GM19397 (cell line): ENCODE measurements at regions not wholly inside any gene's neighbourhood (a gene's known extent, or its start where the extent isn't known, plus 50 kb on each side); places are given as distances from the start of the nearest gene placed in this dataset.

Experiments used
- ATAC-seq: cut with Tn5 transposase; IDR thresholded peaks from one replicate; pipeline ENCODE4 v1.9.1; 2021; ENCODE audit warnings: mild to moderate bottlenecking, moderate library complexity; ENCODE audit not compliant: unreplicated experiment

- no peak for ATAC-seq
Measured at GRCh38 chr3:24741506-24741905, 246.9 kb upstream of the THRB start.

DNA sequence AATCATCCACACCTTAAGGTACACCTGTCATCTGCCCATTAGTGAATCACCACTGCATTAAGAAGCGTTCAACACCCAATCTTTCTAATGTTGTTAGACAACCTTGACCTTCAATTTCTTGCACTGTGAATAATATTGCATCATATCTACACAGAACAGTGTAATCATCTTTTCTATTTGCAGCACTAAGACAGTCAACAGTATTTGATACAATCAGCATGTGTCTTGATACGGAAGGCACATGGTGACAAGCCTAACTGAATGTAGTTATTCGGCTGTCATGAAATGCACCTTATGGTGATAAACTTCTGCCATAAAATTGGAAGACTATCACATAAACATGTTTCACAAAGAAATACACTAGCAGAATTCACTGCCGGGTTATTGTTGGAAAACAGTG is 253.9 kb upstream of the THRB start:
- no peak for ATAC-seq

- ATAC-seq, result no peak
Measured at GRCh38 chr3:24751020-24751419, 256.4 kb upstream of the THRB start.

DNA sequence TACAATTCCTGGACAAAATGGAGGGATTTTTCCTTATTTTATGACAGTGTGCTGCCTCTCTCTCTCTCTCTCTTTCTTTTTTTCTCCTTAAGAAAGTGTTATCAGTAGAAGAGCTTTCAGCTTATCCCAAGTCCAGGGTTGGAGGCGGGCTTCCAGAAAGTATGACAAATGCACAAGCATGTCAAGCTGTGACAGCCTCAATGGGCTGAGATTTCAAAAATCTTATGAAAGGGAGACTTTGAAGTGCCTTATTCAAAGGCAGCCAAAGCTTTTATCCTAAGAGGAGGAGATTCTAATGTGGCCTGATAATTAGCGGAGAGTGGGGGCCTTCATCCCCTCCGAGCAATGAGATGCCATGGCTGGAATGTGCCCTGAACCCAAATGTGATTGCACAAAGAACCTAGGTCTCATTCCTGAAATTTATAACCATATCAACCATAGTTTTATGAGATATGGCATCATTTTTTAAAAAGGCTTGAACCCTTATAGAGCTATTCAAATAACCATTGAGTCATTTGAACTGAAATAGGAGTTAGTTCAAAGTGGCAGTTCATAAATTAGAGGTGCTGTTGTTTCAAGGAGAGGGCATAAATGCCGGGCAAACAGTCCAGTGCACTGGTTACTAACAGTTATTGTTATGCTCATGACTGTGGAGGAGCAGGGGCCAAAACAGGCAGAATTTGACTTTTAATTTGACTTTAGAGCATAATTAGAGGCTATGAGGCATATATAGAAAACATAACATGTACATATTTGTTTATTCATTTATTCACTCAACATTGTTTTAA is 261.6 kb upstream of the THRB start:
- no peak for ATAC-seq

GRCh38 chr3:24763393-24763792 is 268.7 kb upstream of the THRB start:
- ATAC-seq, result no peak

DNA sequence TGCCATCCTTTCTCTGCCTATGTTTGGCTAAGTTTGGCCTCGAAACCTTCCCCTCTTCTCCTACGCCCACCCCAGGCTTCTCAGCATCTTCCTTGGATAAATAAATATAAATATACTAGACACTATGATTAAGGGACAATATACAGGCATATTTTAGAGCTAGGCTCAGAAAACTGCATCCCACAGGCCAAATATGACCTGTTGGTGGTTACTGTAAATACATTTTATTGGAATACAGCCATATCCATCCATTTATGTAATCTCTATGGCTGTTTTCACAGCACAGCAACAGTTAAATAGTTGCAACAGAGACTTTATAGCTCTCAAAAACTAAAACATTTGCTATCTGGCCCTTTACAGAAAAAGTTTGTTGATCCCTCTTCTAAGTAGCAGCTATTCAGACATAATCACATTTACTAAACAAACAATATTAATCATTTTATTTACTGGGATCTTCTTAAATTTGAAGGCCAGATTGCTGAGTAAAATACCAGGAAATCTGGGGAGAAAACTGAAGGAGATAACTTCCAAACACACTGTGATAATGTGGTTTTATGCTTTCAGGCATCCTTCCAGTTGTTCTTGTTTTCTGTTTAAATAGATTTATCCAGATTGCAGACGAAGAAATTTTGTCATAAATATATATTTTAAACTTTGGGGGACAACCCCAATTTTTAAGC is 269.7 kb upstream of the THRB start:
- no peak for ATAC-seq

GRCh38 chr3:24765399-24765798 is 270.7 kb upstream of the THRB start:
- no peak for ATAC-seq

- no peak for ATAC-seq
Measured at GRCh38 chr3:24769918-24770317, 275.3 kb upstream of the THRB start.

DNA sequence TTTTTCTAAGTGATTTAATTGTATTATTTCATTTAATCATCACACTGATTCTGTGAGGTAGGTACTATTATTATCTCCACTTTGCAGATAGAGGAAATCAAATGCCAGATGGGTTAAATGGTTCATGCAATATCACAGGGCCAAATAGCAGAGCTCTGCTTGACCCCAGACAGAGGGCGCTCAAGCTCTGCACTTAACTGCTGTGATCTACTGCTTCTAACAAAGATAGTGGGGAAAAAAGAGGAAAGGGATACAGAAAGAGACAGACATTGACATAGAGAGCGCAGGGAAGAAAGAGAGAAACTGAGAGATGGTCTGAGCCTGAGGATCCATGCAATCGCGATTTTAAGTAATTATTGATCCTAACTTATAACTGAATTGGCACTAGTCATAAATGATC is 279.1 kb upstream of the THRB start:
- ATAC-seq, result peak; percentile 71

DNA sequence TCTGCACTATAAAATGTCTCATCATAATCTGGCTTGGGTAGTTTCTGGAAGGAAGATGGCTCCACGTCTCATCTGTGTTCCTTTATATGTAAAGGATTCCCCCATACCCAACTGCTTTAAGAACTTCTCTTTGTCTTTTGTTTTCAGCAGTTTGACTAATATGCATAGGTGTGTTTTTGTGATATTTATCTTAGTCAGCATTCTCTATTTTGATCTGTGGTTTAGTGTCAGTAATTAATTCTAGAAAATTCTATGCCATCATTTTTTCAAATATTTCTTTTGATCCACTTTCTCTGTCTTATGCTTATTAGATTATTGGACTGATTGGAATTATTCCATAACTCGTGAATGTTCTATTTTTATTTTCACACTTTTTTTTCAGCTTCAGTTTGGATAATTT is 286.3 kb upstream of the THRB start:
- no peak for ATAC-seq

DNA sequence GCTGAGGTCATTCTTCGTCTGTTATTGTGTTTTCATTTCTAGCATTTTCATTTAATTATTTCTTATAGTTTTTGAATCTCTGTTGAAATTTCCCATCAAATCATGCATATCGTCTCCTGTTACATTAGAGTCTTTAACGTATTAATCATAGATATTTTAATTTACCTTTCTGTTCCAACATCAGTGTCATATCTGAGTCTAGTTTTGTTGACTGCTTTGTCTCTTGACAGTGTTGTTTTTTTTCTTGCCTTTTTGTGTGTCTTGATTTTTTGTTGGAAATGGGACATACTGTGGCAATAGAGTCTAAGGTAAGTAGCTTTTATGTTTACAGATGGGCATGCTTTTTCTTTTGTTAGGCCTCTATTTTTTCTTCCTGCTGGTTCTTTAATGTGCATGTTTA is 286.8 kb upstream of the THRB start:
- no peak for ATAC-seq

- ATAC-seq, result no peak
Measured at GRCh38 chr3:24793896-24794295, 299.2 kb upstream of the THRB start.

GRCh38 chr3:24802614-24803013 is 308.0 kb upstream of the THRB start:
- ATAC-seq, result peak; percentile 96

DNA sequence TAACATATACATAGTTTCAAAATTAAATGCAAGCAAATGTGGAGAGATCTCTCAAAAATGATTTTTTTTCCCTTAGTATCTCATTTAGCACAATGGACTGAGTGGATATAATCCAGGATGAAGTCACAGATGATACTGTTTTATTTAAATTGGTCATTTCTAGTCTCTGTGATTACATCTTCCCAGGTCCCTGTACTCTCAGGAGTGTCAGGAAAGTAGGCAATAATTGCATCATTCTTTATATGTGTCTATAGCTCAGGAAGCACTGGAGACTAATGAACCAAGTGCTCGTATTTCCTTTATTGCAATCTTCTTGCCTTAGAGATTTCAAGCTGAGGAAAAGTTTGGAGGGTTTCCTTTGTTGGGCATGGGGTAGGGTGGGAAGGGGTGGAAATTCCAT is 309.4 kb upstream of the THRB start:
- no peak for ATAC-seq

- no peak for ATAC-seq
Measured at GRCh38 chr3:24810881-24811280, 316.2 kb upstream of the THRB start.

- no peak for ATAC-seq
Measured at GRCh38 chr3:24812116-24812515, 317.5 kb upstream of the THRB start.

GRCh38 chr3:24818055-24818454 is 323.4 kb upstream of the THRB start:
- ATAC-seq, result no peak

GRCh38 chr3:24828011-24828410 is 333.4 kb upstream of the THRB start:
- no peak for ATAC-seq

GRCh38 chr3:24828551-24828950 is 333.9 kb upstream of the THRB start:
- no peak for ATAC-seq

DNA sequence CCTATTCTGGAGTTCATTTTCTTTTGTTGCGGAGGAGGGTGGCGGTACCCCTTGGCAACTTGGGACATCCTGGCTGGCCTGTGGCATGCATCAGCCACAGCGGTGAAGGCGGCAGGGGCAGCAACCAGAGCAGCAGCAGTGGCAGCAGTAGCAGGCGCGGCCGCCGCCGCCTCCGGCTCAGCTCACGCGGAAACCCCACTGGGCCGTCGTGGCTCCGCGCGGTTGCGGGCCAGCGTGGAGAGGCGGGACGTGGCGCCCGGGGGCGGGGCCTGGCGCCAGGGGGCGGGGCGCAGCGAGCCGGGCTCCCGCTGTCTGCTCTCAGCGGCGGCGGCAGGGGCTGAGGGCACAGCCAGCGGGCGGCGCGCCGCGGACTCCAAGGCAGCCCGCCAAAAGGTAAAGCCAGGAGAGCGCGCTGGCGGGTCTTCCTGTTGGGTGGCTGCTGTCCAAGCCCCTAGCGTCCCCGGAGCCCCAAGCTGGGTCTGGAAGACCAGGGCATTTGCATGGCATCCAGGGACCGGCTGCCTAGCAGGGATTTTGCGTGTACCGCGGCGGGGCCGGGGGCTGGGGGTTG is 334.4 kb upstream of the THRB start:
- ATAC-seq, result peak; percentile 47

- ATAC-seq, result no peak
Measured at GRCh38 chr3:24829629-24830229, 335.1 kb upstream of the THRB start.
